ENCODE measurements at regions not wholly inside any gene's neighbourhood (a gene's known extent, or its start where the extent isn't known, plus 50 kb on each side); places are given as distances from the start of the nearest gene placed in this dataset.

DNA sequence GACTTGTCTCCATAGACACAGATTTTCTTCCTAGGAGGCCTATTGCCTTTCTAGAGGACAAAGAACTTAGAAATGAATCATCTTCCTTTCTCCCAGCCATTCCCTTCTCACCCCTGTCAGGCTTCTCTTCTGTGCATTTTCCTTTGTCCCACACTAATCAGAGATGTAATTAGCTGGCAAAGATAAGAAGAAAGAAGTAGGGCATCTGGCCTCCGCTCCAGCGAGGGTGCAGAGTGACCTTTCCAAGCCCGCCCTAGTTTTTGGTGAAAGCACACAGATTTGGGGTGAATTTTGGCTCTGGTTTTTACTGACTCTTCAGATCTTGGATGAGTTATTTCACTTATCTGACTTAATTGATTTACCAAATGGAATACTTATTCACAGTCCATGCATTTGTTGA lies 626.5 kb downstream of the ZEB2 start:
- Histone ChIP-seq H3K36me3 (ENCODE audit: control insufficient read depth in 4 of 4, insufficient read depth in 3 of 4, low read depth in 1 of 4, low read length in 3 of 4) (no peaks in the 10 kb centered on the region), H3K27ac (ENCODE audit: low read depth in 1 of 2, low read length in 2 of 2) (no peak overlapping the region), H3K27me3 (ENCODE audit: control insufficient read depth in 4 of 4, insufficient read depth in 4 of 4, low read length in 3 of 4) (no peaks in the 10 kb centered on the region), H3K4me1 (ENCODE audit: control insufficient read depth in 4 of 4, insufficient read depth in 4 of 4, low read length in 3 of 4) (no peaks in the 10 kb centered on the region), H3K4me3 (ENCODE audit: low read depth in 1 of 3, low read length in 3 of 3) (no peak overlapping the region), H3K9me3 (ENCODE audit: control insufficient read depth in 4 of 4, low read length in 3 of 4) (no peaks in the 10 kb centered on the region), H3K9ac (ENCODE audit: low read depth in 1 of 2, low read length in 2 of 2) (no peak overlapping the region)
- DNase-seq (ENCODE audit: low spot score) = no peak
- TF ChIP-seq HNF4A (conservative IDR thresholded peaks at IDR 0.05) (no peak), FOXA2 (IDR thresholded peaks at IDR 0.05) (no peak)
- 90% methylated on average over 3 of the region's 3 CpGs for WGBS

DNA sequence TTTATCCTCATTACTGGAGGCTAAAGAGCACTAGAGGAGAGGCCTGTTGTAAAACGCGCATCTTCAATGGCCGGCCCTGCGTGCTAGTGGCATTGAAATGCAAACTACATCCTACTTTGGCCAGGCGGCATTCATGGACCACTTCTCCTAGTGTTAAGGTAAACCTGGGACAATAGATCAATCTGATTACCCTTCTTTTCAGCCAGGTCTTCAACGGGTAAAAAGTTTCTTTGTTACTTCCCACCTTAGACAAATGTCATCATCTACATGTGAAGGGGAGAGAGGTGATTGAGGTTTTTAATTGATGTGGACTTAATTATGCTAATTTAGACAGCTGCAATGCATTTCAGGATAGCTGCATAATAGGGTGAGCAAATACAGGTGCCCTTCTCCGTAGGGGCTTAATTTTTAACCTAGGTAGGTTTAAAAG lies 628.0 kb downstream of the ZEB2 start:
- WGBS = 41% methylated on average over 7 of the region's 7 CpGs
- no peak overlapping the region for H3K27ac ChIP-seq (ENCODE audit: low read depth in 1 of 2, low read length in 2 of 2)
- TF ChIP-seq HNF4A (conservative IDR thresholded peaks at IDR 0.05) (no peak), FOXA2 (IDR thresholded peaks at IDR 0.05) (no peak), SP1 (IDR thresholded peaks at IDR 0.05) (no peak), RAD21 (IDR thresholded peaks at IDR 0.05) (no peak), YY1 (IDR thresholded peaks at IDR 0.05) (no peak), RXRA (IDR thresholded peaks at IDR 0.05) (no peak), HNF4G (IDR thresholded peaks at IDR 0.05) (no peak)
- TF ChIP-seq, protein P1, sequence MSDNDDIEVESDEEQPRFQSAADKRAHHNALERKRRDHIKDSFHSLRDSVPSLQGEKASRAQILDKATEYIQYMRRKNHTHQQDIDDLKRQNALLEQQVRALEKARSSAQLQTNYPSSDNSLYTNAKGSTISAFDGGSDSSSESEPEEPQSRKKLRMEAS (IDR thresholded peaks at IDR 0.05) = no peak
- TF ChIP-seq, protein P2, sequence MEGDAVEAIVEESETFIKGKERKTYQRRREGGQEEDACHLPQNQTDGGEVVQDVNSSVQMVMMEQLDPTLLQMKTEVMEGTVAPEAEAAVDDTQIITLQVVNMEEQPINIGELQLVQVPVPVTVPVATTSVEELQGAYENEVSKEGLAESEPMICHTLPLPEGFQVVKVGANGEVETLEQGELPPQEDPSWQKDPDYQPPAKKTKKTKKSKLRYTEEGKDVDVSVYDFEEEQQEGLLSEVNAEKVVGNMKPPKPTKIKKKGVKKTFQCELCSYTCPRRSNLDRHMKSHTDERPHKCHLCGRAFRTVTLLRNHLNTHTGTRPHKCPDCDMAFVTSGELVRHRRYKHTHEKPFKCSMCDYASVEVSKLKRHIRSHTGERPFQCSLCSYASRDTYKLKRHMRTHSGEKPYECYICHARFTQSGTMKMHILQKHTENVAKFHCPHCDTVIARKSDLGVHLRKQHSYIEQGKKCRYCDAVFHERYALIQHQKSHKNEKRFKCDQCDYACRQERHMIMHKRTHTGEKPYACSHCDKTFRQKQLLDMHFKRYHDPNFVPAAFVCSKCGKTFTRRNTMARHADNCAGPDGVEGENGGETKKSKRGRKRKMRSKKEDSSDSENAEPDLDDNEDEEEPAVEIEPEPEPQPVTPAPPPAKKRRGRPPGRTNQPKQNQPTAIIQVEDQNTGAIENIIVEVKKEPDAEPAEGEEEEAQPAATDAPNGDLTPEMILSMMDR (IDR thresholded peaks at IDR 0.05; ENCODE audit: low read depth, low read length, missing input control) = no peak
- H3K4me3 ChIP-seq (ENCODE audit: low read depth in 1 of 3, low read length in 3 of 3) = no peak overlapping the region
- H3K9ac ChIP-seq (ENCODE audit: low read depth in 1 of 2, low read length in 2 of 2) = no peak overlapping the region
- no peaks in the 10 kb centered on the region for H3K36me3 ChIP-seq (ENCODE audit: control insufficient read depth in 4 of 4, insufficient read depth in 3 of 4, low read depth in 1 of 4, low read length in 3 of 4)
- DNase-seq (ENCODE audit: low spot score) = no peak
- no peaks in the 10 kb centered on the region for H3K4me1 ChIP-seq (ENCODE audit: control insufficient read depth in 4 of 4, insufficient read depth in 4 of 4, low read length in 3 of 4)
- no peaks in the 10 kb centered on the region for H3K9me3 ChIP-seq (ENCODE audit: control insufficient read depth in 4 of 4, low read length in 3 of 4)
- H3K27me3 ChIP-seq (ENCODE audit: control insufficient read depth in 4 of 4, insufficient read depth in 4 of 4, low read length in 3 of 4) = no peaks in the 10 kb centered on the region

DNA sequence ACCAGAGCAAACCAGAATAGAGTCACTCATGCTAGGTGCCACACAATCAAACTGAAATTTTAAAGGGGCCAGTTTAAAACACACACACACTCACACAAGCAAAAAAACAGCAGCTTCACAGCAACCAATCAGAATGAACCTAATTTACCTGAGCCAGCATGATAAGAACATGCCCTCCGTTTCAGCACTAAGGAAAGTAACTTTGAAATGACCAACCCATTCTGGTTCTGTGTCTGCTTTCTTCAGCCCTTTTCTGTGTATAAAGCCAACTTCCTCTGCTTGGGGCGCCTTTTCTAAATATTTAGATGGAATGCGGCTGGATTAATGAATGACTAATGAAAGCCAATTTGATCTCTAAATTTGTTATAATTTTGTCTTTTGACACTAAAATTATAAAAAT lies 629.1 kb downstream of the ZEB2 start:
- 54% methylated on average over 3 of the region's 3 CpGs for WGBS
- H3K27ac ChIP-seq (ENCODE audit: low read depth in 1 of 2, low read length in 2 of 2) = no peak overlapping the region
- H3K9ac ChIP-seq (ENCODE audit: low read depth in 1 of 2, low read length in 2 of 2) = no peak overlapping the region
- no peak overlapping the region for H3K4me3 ChIP-seq (ENCODE audit: low read depth in 1 of 3, low read length in 3 of 3)
- TF ChIP-seq JUND (IDR thresholded peaks at IDR 0.05) = no peak
- TF ChIP-seq, protein P3, sequence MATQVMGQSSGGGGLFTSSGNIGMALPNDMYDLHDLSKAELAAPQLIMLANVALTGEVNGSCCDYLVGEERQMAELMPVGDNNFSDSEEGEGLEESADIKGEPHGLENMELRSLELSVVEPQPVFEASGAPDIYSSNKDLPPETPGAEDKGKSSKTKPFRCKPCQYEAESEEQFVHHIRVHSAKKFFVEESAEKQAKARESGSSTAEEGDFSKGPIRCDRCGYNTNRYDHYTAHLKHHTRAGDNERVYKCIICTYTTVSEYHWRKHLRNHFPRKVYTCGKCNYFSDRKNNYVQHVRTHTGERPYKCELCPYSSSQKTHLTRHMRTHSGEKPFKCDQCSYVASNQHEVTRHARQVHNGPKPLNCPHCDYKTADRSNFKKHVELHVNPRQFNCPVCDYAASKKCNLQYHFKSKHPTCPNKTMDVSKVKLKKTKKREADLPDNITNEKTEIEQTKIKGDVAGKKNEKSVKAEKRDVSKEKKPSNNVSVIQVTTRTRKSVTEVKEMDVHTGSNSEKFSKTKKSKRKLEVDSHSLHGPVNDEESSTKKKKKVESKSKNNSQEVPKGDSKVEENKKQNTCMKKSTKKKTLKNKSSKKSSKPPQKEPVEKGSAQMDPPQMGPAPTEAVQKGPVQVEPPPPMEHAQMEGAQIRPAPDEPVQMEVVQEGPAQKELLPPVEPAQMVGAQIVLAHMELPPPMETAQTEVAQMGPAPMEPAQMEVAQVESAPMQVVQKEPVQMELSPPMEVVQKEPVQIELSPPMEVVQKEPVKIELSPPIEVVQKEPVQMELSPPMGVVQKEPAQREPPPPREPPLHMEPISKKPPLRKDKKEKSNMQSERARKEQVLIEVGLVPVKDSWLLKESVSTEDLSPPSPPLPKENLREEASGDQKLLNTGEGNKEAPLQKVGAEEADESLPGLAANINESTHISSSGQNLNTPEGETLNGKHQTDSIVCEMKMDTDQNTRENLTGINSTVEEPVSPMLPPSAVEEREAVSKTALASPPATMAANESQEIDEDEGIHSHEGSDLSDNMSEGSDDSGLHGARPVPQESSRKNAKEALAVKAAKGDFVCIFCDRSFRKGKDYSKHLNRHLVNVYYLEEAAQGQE (IDR thresholded peaks at IDR 0.05) = peak; percentile 37
- H3K9me3 ChIP-seq (ENCODE audit: control insufficient read depth in 4 of 4, low read length in 3 of 4) = no peaks in the 10 kb centered on the region
- H3K36me3 ChIP-seq (ENCODE audit: control insufficient read depth in 4 of 4, insufficient read depth in 3 of 4, low read depth in 1 of 4, low read length in 3 of 4) = no peaks in the 10 kb centered on the region
- H3K27me3 ChIP-seq (ENCODE audit: control insufficient read depth in 4 of 4, insufficient read depth in 4 of 4, low read length in 3 of 4) = no peaks in the 10 kb centered on the region
- H3K4me1 ChIP-seq (ENCODE audit: control insufficient read depth in 4 of 4, insufficient read depth in 4 of 4, low read length in 3 of 4) = no peaks in the 10 kb centered on the region
- no peak for DNase-seq (ENCODE audit: low spot score)
